ENCODE measurements at regions not wholly inside any gene's neighbourhood (a gene's known extent, or its start where the extent isn't known, plus 50 kb on each side); places are given as distances from the start of the nearest gene placed in this dataset.

DNA sequence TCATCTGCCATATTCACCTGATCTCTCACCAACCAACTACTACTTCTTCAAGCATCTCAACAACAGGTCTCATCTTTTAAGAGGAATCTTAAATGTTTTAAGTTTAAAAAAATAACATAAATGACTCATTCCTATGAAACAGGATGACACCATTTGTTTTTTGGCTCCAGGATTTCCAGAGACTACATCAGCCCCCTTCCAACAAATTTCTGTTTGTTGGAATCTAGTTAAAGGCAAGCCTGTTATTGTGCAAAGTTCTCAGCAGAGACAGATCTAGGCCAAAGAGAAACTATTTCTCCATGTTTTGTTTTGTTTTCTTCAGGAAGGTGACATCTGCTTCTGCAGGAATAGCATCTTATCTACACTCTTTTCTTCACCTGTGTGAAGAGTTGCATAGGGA, 204.8 kb upstream of the SH3BP4 start:
- TF ChIP-seq, protein P1, sequence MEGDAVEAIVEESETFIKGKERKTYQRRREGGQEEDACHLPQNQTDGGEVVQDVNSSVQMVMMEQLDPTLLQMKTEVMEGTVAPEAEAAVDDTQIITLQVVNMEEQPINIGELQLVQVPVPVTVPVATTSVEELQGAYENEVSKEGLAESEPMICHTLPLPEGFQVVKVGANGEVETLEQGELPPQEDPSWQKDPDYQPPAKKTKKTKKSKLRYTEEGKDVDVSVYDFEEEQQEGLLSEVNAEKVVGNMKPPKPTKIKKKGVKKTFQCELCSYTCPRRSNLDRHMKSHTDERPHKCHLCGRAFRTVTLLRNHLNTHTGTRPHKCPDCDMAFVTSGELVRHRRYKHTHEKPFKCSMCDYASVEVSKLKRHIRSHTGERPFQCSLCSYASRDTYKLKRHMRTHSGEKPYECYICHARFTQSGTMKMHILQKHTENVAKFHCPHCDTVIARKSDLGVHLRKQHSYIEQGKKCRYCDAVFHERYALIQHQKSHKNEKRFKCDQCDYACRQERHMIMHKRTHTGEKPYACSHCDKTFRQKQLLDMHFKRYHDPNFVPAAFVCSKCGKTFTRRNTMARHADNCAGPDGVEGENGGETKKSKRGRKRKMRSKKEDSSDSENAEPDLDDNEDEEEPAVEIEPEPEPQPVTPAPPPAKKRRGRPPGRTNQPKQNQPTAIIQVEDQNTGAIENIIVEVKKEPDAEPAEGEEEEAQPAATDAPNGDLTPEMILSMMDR (conservative IDR thresholded peaks at IDR 0.05; ENCODE audit: low read depth, low read length): no peak
- TF ChIP-seq EZH2 (IDR thresholded peaks at IDR 0.05; ENCODE audit: borderline replicate concordance, low read depth, low read length, poor library complexity, severe bottlenecking): no peak

All from A673 (cell line).